GM12873 (cell line): ENCODE measurements at regions not wholly inside any gene's neighbourhood (a gene's known extent, or its start where the extent isn't known, plus 50 kb on each side); places are given as distances from the start of the nearest gene placed in this dataset.

Experiments used
- TF ChIP-seq, protein P1 (sequence below): IDR thresholded peaks from 2 replicates; pipeline ENCODE4 v1.5.1; 2012; ENCODE audit warnings: low read depth, mild to moderate bottlenecking, moderate library complexity, low read length, control low read depth; ENCODE audit not compliant: insufficient read depth; ENCODE audit errors: missing control alignments

DNA sequence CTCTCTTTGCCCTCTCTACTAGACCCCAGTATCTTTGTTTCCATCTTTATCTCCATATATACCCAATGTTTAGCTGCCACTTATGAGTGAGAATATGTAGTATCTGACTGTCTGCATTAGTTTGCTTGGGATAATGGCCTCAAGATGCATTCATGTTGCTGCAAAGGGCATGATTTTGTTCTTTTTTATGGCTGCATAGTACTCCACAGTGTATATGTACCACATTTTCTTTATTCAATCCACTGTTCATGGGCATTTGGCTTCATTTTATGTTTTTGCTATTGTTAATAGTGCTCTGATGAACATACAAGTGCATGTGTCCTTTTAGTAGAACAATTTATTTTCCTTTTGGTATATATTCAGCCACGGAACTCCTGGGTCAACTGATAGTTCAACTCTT, 671.5 kb upstream of the GRM7 start:
- TF ChIP-seq, protein P1, sequence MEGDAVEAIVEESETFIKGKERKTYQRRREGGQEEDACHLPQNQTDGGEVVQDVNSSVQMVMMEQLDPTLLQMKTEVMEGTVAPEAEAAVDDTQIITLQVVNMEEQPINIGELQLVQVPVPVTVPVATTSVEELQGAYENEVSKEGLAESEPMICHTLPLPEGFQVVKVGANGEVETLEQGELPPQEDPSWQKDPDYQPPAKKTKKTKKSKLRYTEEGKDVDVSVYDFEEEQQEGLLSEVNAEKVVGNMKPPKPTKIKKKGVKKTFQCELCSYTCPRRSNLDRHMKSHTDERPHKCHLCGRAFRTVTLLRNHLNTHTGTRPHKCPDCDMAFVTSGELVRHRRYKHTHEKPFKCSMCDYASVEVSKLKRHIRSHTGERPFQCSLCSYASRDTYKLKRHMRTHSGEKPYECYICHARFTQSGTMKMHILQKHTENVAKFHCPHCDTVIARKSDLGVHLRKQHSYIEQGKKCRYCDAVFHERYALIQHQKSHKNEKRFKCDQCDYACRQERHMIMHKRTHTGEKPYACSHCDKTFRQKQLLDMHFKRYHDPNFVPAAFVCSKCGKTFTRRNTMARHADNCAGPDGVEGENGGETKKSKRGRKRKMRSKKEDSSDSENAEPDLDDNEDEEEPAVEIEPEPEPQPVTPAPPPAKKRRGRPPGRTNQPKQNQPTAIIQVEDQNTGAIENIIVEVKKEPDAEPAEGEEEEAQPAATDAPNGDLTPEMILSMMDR = no peak

DNA sequence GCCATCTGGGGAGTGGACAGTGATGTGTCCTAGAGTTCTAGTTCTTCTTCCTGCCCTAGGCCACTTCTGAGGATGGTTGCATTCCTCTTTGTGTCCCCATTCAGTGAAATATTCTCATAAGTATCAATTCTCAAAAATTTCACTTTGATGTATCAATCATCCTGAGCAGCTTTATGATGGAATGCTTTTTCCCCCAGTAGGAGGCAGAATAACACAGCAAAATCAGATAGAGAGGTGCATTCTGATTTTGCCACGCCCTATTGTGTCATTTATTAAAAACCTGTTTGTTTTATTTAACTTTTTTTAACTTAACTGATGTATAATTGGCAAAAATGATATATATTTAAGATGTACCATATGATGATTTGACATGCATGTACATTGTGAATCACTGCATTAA, 656.0 kb upstream of the GRM7 start:
- TF ChIP-seq, protein P1 = peak; percentile 15

DNA sequence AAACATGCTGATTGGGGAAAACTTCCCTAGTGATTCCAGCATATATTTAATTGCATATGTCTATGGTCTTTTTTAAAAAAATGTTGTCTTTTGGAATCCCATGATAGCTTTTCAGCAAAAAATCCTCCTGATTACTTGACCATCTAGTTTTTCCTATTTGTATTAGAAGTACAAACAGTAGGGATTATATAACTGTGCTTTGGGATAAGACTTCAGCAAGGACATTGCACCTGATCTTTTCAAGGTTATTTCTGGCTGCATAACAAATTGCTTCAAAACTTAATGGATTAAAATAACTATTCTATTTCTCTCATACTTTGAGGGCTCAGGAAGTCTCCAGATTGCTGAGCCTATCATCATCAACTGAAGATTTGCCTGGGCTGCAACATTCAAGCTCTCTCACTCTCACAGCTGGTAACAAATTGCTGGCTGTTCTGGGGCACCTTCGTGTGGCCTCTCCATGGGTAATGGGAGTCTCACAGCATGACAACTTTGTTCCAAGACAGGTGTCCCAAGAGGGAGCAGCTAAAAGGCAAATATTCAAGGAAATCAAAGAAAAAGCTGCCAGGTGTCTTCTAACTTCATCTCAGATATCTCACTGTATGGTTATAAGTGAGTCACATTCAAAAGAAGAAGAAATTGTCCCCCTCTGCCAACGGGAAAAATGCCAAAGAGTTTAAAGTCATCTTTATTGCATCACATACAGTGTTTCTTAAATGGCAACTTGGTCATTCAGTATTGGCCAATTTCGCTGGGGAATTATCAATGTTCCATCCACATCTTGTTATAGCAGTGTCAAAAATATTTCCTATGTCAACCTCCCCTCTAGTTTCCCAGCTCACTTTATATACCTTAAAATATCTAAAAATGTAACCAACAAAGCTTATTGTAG, 644.5 kb upstream of the GRM7 start:
- TF ChIP-seq, protein P1 = no peak

DNA sequence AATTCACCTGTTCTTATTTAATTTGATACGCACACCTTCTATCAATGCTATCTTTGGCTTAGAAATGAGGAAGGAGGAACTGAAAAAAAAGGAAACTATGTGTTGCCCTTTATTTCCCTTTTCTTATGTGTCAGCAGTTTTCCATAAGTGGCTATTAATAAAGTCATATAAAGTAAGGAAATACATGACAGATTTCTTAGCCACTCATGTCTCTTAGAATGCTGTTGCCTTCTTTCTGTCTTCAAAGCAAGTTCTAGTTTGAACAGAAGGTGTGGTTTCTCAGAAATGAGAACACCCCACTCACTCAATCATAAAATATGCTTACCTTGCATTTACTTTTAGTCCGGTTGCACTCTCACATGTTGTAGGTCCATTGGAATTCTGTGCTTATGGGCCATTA, 640.5 kb upstream of the GRM7 start:
- TF ChIP-seq, protein P1 = no peak

DNA sequence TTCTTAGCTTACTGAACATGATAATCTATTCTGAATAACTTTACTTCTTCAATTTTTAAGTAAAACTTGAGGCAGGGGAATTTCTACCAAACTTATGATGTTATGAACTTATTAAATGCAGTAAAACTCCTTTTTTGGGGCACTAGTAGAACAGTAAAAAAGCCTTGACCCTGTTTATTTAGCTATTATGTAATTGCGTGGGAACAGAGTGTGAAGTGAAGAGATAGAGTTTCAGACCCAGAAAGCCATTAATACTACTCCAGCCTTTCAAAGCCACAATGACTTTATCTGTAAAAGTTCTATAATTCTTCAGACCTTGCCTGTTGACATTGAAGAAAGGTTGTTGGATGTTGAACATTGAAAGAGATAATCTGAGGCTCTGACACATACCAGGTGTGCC, 638.8 kb upstream of the GRM7 start:
- TF ChIP-seq, protein P1 = no peak

DNA sequence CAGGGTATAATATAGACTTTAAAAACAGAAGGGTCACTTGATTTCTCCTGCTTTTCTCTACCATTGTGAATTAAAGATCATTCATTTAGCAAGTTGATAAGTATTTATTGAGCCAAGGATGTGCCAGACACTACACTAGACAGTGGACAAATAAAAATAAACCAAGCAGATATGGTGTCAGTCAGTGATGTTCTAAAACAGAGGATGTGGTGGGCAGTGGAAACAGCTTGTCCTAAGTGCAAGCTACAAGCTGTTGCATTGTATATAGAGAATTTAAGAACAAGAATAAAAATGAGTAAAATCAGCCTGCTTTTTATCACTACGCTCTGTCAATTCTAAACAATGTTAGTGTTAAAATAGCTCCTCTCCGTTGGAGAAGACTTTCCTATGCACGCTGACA, 637.3 kb upstream of the GRM7 start:
- TF ChIP-seq, protein P1 = no peak

DNA sequence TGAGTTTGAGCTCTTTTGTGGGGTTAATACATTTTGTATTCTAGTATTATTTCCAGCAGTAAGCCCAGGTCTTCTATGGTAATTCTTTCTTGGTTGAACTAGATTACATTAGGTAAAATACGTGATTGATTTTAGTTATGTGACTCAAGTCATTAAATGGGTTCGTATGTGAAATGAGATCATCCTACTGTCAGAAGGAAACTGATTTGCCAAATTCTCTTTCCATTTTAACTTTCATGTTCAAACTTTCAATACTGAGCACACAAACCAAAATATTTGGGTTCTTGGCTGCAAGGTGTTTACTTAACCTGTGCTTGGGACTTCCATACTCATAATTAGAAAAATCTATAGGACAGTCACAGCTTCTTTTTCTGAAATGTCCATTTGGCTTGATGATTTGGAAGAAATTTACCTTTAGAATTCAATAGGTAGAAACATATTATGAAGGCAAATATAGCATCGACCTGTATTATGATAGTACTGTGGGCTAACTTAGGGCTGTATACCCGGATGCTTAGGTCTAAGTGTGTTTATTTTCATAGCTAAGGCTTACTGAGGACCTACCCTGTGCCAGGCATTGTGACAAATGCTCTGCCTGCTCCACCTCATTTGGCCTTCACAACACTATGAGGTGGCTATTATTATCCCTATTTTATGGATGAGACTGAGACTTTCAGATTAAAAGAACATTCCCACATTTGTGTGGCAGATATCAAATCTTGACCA, 631.8 kb upstream of the GRM7 start:
- TF ChIP-seq, protein P1 = no peak
